ENCODE measurements at regions not wholly inside any gene's neighbourhood (a gene's known extent, or its start where the extent isn't known, plus 50 kb on each side); places are given as distances from the start of the nearest gene placed in this dataset.

DNA sequence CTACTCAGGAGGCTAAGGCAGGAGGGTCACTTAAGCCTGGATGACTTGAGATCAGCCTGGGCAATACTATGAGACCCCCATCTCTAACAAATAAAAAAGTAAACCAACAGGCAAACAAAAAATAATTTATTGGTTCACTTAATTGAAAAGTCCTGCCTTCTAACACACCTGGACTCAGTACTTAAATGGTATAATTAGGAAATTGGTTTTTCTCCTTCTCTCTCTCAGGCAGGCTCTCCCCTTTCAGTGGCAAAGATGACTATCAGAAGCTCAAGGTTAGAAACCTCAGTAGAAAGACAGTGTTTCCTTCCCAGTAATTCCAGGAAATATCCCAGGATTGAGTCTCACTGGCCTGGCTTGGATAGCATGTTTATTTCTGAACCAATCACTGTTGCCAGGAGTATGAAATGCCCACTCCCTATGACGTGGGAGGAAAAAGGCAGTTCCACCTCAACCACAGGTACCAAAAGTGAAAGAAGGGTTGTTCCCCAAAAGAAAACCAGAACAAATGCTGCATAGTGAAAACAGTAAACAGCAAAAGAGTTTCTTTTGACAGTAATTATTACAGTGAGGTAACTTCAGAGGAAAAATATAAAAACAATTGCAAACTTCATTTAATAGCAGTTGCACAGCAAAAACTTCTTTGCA, 56.3 kb upstream of the SOX6 start:
- TF ChIP-seq, protein P1, sequence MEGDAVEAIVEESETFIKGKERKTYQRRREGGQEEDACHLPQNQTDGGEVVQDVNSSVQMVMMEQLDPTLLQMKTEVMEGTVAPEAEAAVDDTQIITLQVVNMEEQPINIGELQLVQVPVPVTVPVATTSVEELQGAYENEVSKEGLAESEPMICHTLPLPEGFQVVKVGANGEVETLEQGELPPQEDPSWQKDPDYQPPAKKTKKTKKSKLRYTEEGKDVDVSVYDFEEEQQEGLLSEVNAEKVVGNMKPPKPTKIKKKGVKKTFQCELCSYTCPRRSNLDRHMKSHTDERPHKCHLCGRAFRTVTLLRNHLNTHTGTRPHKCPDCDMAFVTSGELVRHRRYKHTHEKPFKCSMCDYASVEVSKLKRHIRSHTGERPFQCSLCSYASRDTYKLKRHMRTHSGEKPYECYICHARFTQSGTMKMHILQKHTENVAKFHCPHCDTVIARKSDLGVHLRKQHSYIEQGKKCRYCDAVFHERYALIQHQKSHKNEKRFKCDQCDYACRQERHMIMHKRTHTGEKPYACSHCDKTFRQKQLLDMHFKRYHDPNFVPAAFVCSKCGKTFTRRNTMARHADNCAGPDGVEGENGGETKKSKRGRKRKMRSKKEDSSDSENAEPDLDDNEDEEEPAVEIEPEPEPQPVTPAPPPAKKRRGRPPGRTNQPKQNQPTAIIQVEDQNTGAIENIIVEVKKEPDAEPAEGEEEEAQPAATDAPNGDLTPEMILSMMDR (IDR thresholded peaks at IDR 0.05): no peak
- TF ChIP-seq POLR2A (IDR thresholded peaks at IDR 0.05): no peak
